WTC11 (cell line): ENCODE measurements at regions not wholly inside any gene's neighbourhood (a gene's known extent, or its start where the extent isn't known, plus 50 kb on each side); places are given as distances from the start of the nearest gene placed in this dataset.

Experiments used
- ATAC-seq: fragments of 200-7000 bp; cut with Tn5 transposase; 2 replicates; pipeline ENCODE4 v1.10.0; 2021; ENCODE audit warnings: mild to moderate bottlenecking, moderate library complexity
- CTCF ChIA-PET: fragments of 300-600 bp; sonication (Branson Sonifier 250); formaldehyde crosslinking; loops from one replicate; lab custom pipeline; 2021; ENCODE audit warnings: antibody characterized with exemption; lab: Charles Lee
- POLR2A ChIA-PET: fragments of 350-600 bp; sonication (Branson Sonifier 250); formaldehyde crosslinking; loops from one replicate; lab custom pipeline; 2021; ENCODE audit warnings: antibody characterized with exemption; lab: Charles Lee
- DNase-seq: peaks from one replicate; pipeline ENCODE4 v3.0.0; 2021; ENCODE audit warnings: low spot score
- H3K27ac Mint-ChIP-seq: 2 replicates; pipeline ENCODE4 v1.8.0; 2021; ENCODE audit warnings: mixed read lengths
- H3K27me3 Mint-ChIP-seq: 2 replicates; pipeline ENCODE4 v1.8.0; 2021; ENCODE audit warnings: low read depth, mild to moderate bottlenecking, moderate library complexity, mixed read lengths
- H3K36me3 Mint-ChIP-seq: 2 replicates; pipeline ENCODE4 v1.8.0; 2021; ENCODE audit warnings: mixed read lengths
- H3K4me1 Mint-ChIP-seq: 2 replicates; pipeline ENCODE4 v1.8.0; 2022; ENCODE audit warnings: mixed read lengths
- H3K4me3 Mint-ChIP-seq: 2 replicates; pipeline ENCODE4 v1.8.0; 2021; ENCODE audit warnings: mild to moderate bottlenecking, moderate library complexity, mixed read lengths
- H3K9me3 Mint-ChIP-seq: 2 replicates; pipeline ENCODE4 v1.8.0; 2021; ENCODE audit warnings: mixed read lengths
- ATF1 ChIP-seq: sonication (generic); formaldehyde crosslinking; IDR thresholded peaks from 2 replicates; pipeline ENCODE4 v1.8.1; 2023; ENCODE audit warnings: mild to moderate bottlenecking, moderate library complexity, missing genetic modification reagents
- CBFB ChIP-seq: sonication (generic); formaldehyde crosslinking; IDR thresholded peaks from 2 replicates; pipeline ENCODE4 v1.8.1; 2022; ENCODE audit warnings: mild to moderate bottlenecking, low read depth, missing genetic modification reagents
- FOXK1 ChIP-seq: sonication (generic); formaldehyde crosslinking; IDR thresholded peaks from 2 replicates; pipeline ENCODE4 v1.8.0; 2022; ENCODE audit warnings: mild to moderate bottlenecking, moderate library complexity, missing genetic modification reagents
- GABPB1 ChIP-seq: sonication (generic); formaldehyde crosslinking; IDR thresholded peaks from 2 replicates; pipeline ENCODE4 v1.8.1; 2023; ENCODE audit warnings: mild to moderate bottlenecking, missing genetic modification reagents
- GTF2I ChIP-seq: fragments of 250-450 bp; sonication (Bioruptor Pico); conservative IDR thresholded peaks from 2 replicates; pipeline ENCODE4 v1.4.0; 2021; ENCODE audit warnings: mild to moderate bottlenecking
- IRF2 ChIP-seq: sonication (generic); formaldehyde crosslinking; IDR thresholded peaks from 2 replicates; pipeline ENCODE4 v1.8.0; 2022; ENCODE audit warnings: low read depth, missing genetic modification reagents, borderline replicate concordance
- NFATC4 ChIP-seq: fragments of 250-450 bp; sonication (Bioruptor Pico); IDR thresholded peaks from 2 replicates; pipeline ENCODE4 v1.9.0; 2021; ENCODE audit warnings: mild to moderate bottlenecking
- NR2C2 ChIP-seq: sonication (generic); formaldehyde crosslinking; IDR thresholded peaks from 2 replicates; pipeline ENCODE4 v1.8.0; 2022; ENCODE audit warnings: mild to moderate bottlenecking, missing genetic modification reagents
- NR3C1 ChIP-seq: sonication (generic); formaldehyde crosslinking; conservative IDR thresholded peaks from 2 replicates; pipeline ENCODE4 v1.8.1; 2023; ENCODE audit warnings: low read depth, mild to moderate bottlenecking, missing genetic modification reagents
- RELA ChIP-seq: sonication (generic); formaldehyde crosslinking; IDR thresholded peaks from 2 replicates; pipeline ENCODE4 v1.8.1; 2022; ENCODE audit warnings: missing genetic modification reagents, mild to moderate bottlenecking, borderline replicate concordance
- SP1 ChIP-seq: sonication (generic); formaldehyde crosslinking; conservative IDR thresholded peaks from 2 replicates; pipeline ENCODE4 v1.8.1; 2022; ENCODE audit warnings: missing genetic modification reagents
- TEAD1 ChIP-seq: sonication (generic); formaldehyde crosslinking; IDR thresholded peaks from 2 replicates; pipeline ENCODE4 v1.8.0; 2022; ENCODE audit warnings: mild to moderate bottlenecking, missing genetic modification reagents
- TEAD4 ChIP-seq: sonication (generic); formaldehyde crosslinking; IDR thresholded peaks from 2 replicates; pipeline ENCODE4 v1.8.0; 2022; ENCODE audit warnings: mild to moderate bottlenecking, missing genetic modification reagents
- ZBTB21 ChIP-seq: sonication (generic); formaldehyde crosslinking; IDR thresholded peaks from 2 replicates; pipeline ENCODE4 v1.8.1; 2023; ENCODE audit warnings: mild to moderate bottlenecking, missing genetic modification reagents, borderline replicate concordance
- ZBTB43 ChIP-seq: sonication (generic); formaldehyde crosslinking; IDR thresholded peaks from 2 replicates; pipeline ENCODE4 v1.8.1; 2023; ENCODE audit warnings: mild to moderate bottlenecking, missing genetic modification reagents
- ZNF219 ChIP-seq: sonication (generic); formaldehyde crosslinking; IDR thresholded peaks from 2 replicates; pipeline ENCODE4 v1.8.0; 2023; ENCODE audit warnings: missing genetic modification reagents, mild to moderate bottlenecking, borderline replicate concordance
- ZNF263 ChIP-seq: sonication (generic); formaldehyde crosslinking; IDR thresholded peaks from 2 replicates; pipeline ENCODE4 v1.8.1; 2022; ENCODE audit warnings: low read depth, mild to moderate bottlenecking, moderate library complexity, missing genetic modification reagents
- ZNF317 ChIP-seq: sonication (generic); formaldehyde crosslinking; IDR thresholded peaks from 2 replicates; pipeline ENCODE4 v1.8.1; 2023; ENCODE audit warnings: low read depth, mild to moderate bottlenecking, moderate library complexity, missing genetic modification reagents, borderline replicate concordance
- TF ChIP-seq, protein P1 (sequence below): sonication (generic); formaldehyde crosslinking; conservative IDR thresholded peaks from 2 replicates; pipeline ENCODE4 v1.8.1; 2023; ENCODE audit warnings: mild to moderate bottlenecking, low read depth, missing genetic modification reagents, moderate library complexity
- TF ChIP-seq, protein P2 (sequence below): sonication (generic); formaldehyde crosslinking; IDR thresholded peaks from 2 replicates; pipeline ENCODE4 v1.8.0; 2022; ENCODE audit warnings: mild to moderate bottlenecking, missing genetic modification reagents
- TF ChIP-seq, protein P3 (sequence below): sonication (generic); formaldehyde crosslinking; IDR thresholded peaks from 2 replicates; pipeline ENCODE4 v1.8.1; 2023; ENCODE audit warnings: mild to moderate bottlenecking, moderate library complexity, missing genetic modification reagents

GRCh38 chr2:217228732-217229131 lies 368.9 kb upstream of the TNP1 start:
- Mint-ChIP-seq H3K9me3 (no peaks in the 10 kb centered on the region), H3K4me1 (no peaks in the 10 kb centered on the region), H3K27ac (no peak overlapping the region), H3K4me3 (no peak overlapping the region), H3K36me3 (no peaks in the 10 kb centered on the region), H3K27me3 (no peaks in the 10 kb centered on the region)
- ChIA-PET CTCF (interaction anchor here (1.0 kb wide), 1 partner anchor 484 kb away, joined by 3 read pairs; no protein-coding TSS in a partner anchor), POLR2A (no interaction called here)
- ATAC-seq = no peak
- DNase-seq = no peak
- no peak for TF ChIP-seq ZNF317
- TF ChIP-seq RELA = no peak
- no peak for TF ChIP-seq NR3C1 (CRISPR knock-in tag)
- TF ChIP-seq ZBTB21 (CRISPR knock-in tag) = no peak
- no peak for TF ChIP-seq GABPB1
- no peak for TF ChIP-seq ATF1

- CTCF ChIA-PET = no interaction called here
- H3K27ac Mint-ChIP-seq = no peak overlapping the region
- no peaks in the 10 kb centered on the region for H3K27me3 Mint-ChIP-seq
- H3K36me3 Mint-ChIP-seq = no peaks in the 10 kb centered on the region
- no peak overlapping the region for H3K4me3 Mint-ChIP-seq
- H3K4me1 Mint-ChIP-seq = no peaks in the 10 kb centered on the region
- H3K9me3 Mint-ChIP-seq = no peaks in the 10 kb centered on the region
- POLR2A ChIA-PET = no interaction called here
- no peak for ATAC-seq
- DNase-seq = no peak
- TF ChIP-seq NR2C2 (CRISPR knock-in tag) (no peak), IRF2 (CRISPR knock-in tag) (no peak), ZNF263 (CRISPR knock-in tag) (no peak), CBFB (no peak), TEAD4 (CRISPR knock-in tag) (no peak), FOXK1 (CRISPR knock-in tag) (no peak), NFATC4 (no peak), SP1 (no peak), TEAD1 (CRISPR knock-in tag) (no peak), GTF2I (CRISPR knock-in tag) (no peak), ZBTB43 (CRISPR knock-in tag) (no peak), ZNF219 (CRISPR knock-in tag) (no peak)
- TF ChIP-seq, protein P1, sequence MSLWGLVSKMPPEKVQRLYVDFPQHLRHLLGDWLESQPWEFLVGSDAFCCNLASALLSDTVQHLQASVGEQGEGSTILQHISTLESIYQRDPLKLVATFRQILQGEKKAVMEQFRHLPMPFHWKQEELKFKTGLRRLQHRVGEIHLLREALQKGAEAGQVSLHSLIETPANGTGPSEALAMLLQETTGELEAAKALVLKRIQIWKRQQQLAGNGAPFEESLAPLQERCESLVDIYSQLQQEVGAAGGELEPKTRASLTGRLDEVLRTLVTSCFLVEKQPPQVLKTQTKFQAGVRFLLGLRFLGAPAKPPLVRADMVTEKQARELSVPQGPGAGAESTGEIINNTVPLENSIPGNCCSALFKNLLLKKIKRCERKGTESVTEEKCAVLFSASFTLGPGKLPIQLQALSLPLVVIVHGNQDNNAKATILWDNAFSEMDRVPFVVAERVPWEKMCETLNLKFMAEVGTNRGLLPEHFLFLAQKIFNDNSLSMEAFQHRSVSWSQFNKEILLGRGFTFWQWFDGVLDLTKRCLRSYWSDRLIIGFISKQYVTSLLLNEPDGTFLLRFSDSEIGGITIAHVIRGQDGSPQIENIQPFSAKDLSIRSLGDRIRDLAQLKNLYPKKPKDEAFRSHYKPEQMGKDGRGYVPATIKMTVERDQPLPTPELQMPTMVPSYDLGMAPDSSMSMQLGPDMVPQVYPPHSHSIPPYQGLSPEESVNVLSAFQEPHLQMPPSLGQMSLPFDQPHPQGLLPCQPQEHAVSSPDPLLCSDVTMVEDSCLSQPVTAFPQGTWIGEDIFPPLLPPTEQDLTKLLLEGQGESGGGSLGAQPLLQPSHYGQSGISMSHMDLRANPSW = no peak
- TF ChIP-seq, protein P2, sequence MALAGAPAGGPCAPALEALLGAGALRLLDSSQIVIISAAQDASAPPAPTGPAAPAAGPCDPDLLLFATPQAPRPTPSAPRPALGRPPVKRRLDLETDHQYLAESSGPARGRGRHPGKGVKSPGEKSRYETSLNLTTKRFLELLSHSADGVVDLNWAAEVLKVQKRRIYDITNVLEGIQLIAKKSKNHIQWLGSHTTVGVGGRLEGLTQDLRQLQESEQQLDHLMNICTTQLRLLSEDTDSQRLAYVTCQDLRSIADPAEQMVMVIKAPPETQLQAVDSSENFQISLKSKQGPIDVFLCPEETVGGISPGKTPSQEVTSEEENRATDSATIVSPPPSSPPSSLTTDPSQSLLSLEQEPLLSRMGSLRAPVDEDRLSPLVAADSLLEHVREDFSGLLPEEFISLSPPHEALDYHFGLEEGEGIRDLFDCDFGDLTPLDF (CRISPR knock-in tag) = no peak
- TF ChIP-seq, protein P3, sequence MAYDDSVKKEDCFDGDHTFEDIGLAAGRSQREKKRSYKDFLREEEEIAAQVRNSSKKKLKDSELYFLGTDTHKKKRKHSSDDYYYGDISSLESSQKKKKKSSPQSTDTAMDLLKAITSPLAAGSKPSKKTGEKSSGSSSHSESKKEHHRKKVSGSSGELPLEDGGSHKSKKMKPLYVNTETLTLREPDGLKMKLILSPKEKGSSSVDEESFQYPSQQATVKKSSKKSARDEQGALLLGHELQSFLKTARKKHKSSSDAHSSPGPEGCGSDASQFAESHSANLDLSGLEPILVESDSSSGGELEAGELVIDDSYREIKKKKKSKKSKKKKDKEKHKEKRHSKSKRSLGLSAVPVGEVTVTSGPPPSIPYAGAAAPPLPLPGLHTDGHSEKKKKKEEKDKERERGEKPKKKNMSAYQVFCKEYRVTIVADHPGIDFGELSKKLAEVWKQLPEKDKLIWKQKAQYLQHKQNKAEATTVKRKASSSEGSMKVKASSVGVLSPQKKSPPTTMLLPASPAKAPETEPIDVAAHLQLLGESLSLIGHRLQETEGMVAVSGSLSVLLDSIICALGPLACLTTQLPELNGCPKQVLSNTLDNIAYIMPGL = no peak
Observed at GRCh38 chr2:217227794-217228193, 367.9 kb upstream of the TNP1 start.
